GM23338 (cell line): ENCODE measurements at regions not wholly inside any gene's neighbourhood (a gene's known extent, or its start where the extent isn't known, plus 50 kb on each side); places are given as distances from the start of the nearest gene placed in this dataset.

ENCODE experiments used
- ATAC-seq: fragments of 200-7000 bp; cut with Tn5 transposase; 3 replicates; pipeline ENCODE4 v1.9.1; 2020
- DNase-seq: peaks from one replicate; pipeline ENCODE4 v3.0.0-alpha.2; 2015; ENCODE audit warnings: low spot score
- H2AFZ ChIP-seq: fragments of 200-600 bp; sonication (generic); 2 replicates; pipeline ENCODE4 v1.8.0; 2016; ENCODE audit warnings: antibody characterized with exemption, mild to moderate bottlenecking, moderate library complexity
- H3F3A ChIP-seq: fragments of 200-600 bp; sonication (generic); replicated peaks from 2 replicates; pipeline ENCODE4 v1.8.0; 2017; ENCODE audit warnings: antibody characterized with exemption, mixed run types, low read depth
- H3K27ac ChIP-seq: fragments of 200-600 bp; sonication (generic); 2 replicates; pipeline ENCODE4 v1.6.1; 2016; ENCODE audit warnings: low read depth
- H3K27me3 ChIP-seq: fragments of 200-600 bp; sonication (generic); 2 replicates; pipeline ENCODE4 v1.8.0; 2016; ENCODE audit warnings: mild to moderate bottlenecking, mixed run types, moderate library complexity; ENCODE audit not compliant: insufficient read depth
- H3K36me3 ChIP-seq: fragments of 200-600 bp; sonication (generic); 2 replicates; pipeline ENCODE4 v1.8.0; 2016; ENCODE audit warnings: mild to moderate bottlenecking; ENCODE audit not compliant: insufficient read depth
- H3K4me1 ChIP-seq: fragments of 200-600 bp; sonication (generic); 2 replicates; pipeline ENCODE4 v1.8.0; 2016; ENCODE audit warnings: mild to moderate bottlenecking, moderate library complexity; ENCODE audit not compliant: insufficient read depth
- H3K4me2 ChIP-seq: fragments of 200-600 bp; sonication (generic); 2 replicates; pipeline ENCODE4 v1.7.1; 2017; ENCODE audit warnings: mixed run types
- H3K4me3 ChIP-seq: fragments of 200-600 bp; sonication (generic); 2 replicates; pipeline ENCODE4 v1.6.1; 2016; ENCODE audit warnings: mixed run types
- H3K79me2 ChIP-seq: fragments of 200-600 bp; sonication (generic); replicated peaks from 2 replicates; pipeline ENCODE4 v1.8.0; 2017; ENCODE audit warnings: mild to moderate bottlenecking; ENCODE audit not compliant: insufficient read depth
- H3K9me2 ChIP-seq: fragments of 200-600 bp; sonication (generic); 2 replicates; pipeline ENCODE4 v1.8.0; 2017; ENCODE audit not compliant: insufficient read depth
- H4K20me1 ChIP-seq: fragments of 200-600 bp; sonication (generic); replicated peaks from 2 replicates; pipeline ENCODE4 v1.8.0; 2017; ENCODE audit warnings: mild to moderate bottlenecking; ENCODE audit not compliant: insufficient read depth
- H3K27ac Mint-ChIP-seq: 2 replicates; pipeline ENCODE4 v1.8.0; 2020; ENCODE audit warnings: inconsistent platforms, mild to moderate bottlenecking, moderate library complexity, mixed read lengths
- H3K27me3 Mint-ChIP-seq: 3 replicates; pipeline ENCODE4 v1.8.0; 2022; ENCODE audit warnings: low read depth, mild to moderate bottlenecking, moderate library complexity, mixed read lengths, inconsistent platforms; ENCODE audit not compliant: insufficient read depth, poor library complexity
- H3K36me3 Mint-ChIP-seq: 3 replicates; pipeline ENCODE4 v1.8.0; 2021; ENCODE audit warnings: low read depth, mild to moderate bottlenecking, inconsistent platforms, moderate library complexity, mixed read lengths
- H3K4me1 Mint-ChIP-seq: 3 replicates; pipeline ENCODE4 v1.8.0; 2020; ENCODE audit warnings: mild to moderate bottlenecking, inconsistent platforms, mixed read lengths
- H3K4me3 Mint-ChIP-seq: 3 replicates; pipeline ENCODE4 v1.8.0; 2021; ENCODE audit warnings: moderate library complexity, mild to moderate bottlenecking, inconsistent platforms, mixed read lengths
- H3K9me3 Mint-ChIP-seq: 3 replicates; pipeline ENCODE4 v1.8.0; 2020; ENCODE audit warnings: moderate library complexity, mild to moderate bottlenecking, inconsistent platforms, mixed read lengths
- CREB1 ChIP-seq: fragments of 250-450 bp; sonication (Bioruptor Pico); IDR thresholded peaks from 2 replicates; pipeline ENCODE4 v1.5.0; 2020; ENCODE audit warnings: low read depth, mild to moderate bottlenecking, moderate library complexity
- EZH2 ChIP-seq: fragments of 200-600 bp; sonication (generic); IDR thresholded peaks from one replicate; pipeline ENCODE4 v1.8.0; 2017; ENCODE audit warnings: antibody characterized with exemption, mild to moderate bottlenecking, low read depth; ENCODE audit not compliant: unreplicated experiment
- EZH2phosphoT487 ChIP-seq: fragments of 200-600 bp; sonication (generic); IDR thresholded peaks from one replicate; pipeline ENCODE4 v1.8.1; 2018; ENCODE audit warnings: antibody characterized with exemption; ENCODE audit not compliant: unreplicated experiment
- JUNB ChIP-seq: IDR thresholded peaks from one replicate; pipeline ENCODE4 v1.6.1; 2016; ENCODE audit warnings: antibody characterized with exemption; ENCODE audit not compliant: unreplicated experiment
- NANOG ChIP-seq: IDR thresholded peaks from 2 replicates; pipeline ENCODE4 v1.6.1; 2016; ENCODE audit warnings: antibody characterized with exemption, borderline replicate concordance
- POLR2AphosphoS5 ChIP-seq: IDR thresholded peaks from 2 replicates; pipeline ENCODE4 v1.6.1; 2016; ENCODE audit warnings: antibody characterized with exemption, low read depth
- STAT1 ChIP-seq: IDR thresholded peaks from one replicate; pipeline ENCODE4 v1.6.1; 2016; ENCODE audit warnings: antibody characterized with exemption; ENCODE audit not compliant: unreplicated experiment
- ZNF114 ChIP-seq: fragments of 250-450 bp; sonication (Bioruptor Pico); IDR thresholded peaks from 2 replicates; pipeline ENCODE4 v1.5.0; 2020; ENCODE audit warnings: mild to moderate bottlenecking, moderate library complexity
- ZNF331 ChIP-seq: fragments of 250-450 bp; sonication (Bioruptor Pico); IDR thresholded peaks from 2 replicates; pipeline ENCODE4 v1.5.0; 2020; ENCODE audit warnings: low read depth, mild to moderate bottlenecking, moderate library complexity
- TF ChIP-seq, protein P1 (sequence below): IDR thresholded peaks from 2 replicates; pipeline ENCODE4 v1.6.1; 2016; ENCODE audit warnings: antibody characterized with exemption
- TF ChIP-seq, protein P2 (sequence below), 2 experiments: fragments of 200-600 bp in 1 of 2; sonication (generic) in 1 of 2; conservative IDR thresholded peaks; 2 replicates each; pipeline versions ENCODE4 v1.5.1 to v1.6.1; 2016 to 2017; ENCODE audit warnings: antibody characterized with exemption in 2 of 2, low read depth in 2 of 2, mild to moderate bottlenecking in 2 of 2, moderate library complexity in 1 of 2
- TF ChIP-seq, protein P3 (sequence below): IDR thresholded peaks from one replicate; pipeline ENCODE4 v1.6.1; 2018; ENCODE audit warnings: antibody characterized with exemption; ENCODE audit not compliant: unreplicated experiment
- TF ChIP-seq, protein P4 (sequence below): fragments of 250-450 bp; sonication (Bioruptor Pico); IDR thresholded peaks from 2 replicates; pipeline ENCODE4 v1.5.0; 2020; ENCODE audit warnings: mild to moderate bottlenecking, moderate library complexity

DNA sequence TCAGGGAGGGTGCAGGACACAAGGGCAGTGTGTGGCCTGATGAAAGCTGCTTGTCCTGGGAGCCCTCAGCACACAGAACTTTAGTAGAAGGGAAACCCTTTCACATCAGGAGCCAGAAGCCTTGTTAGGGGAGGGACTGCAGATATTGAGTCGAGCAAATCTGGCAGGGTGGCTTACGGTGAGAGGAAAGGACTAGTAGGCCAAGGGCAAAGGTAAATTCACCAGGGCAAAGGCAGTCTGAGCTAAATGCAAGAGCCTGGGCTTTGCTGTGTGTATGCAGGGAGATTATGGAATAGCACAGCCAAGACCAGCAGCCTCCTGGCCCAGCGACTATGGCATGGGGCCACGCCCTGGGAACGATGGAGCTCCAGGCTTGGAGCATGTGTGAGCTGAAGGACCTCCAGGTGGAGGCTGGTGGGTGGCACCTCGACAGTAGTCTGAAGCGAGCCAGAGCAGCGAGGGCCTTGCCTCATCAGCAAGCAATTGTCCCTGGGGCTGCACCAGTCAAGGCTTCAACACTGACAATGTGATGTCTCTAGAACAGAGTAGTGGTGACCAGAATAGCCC, 76.1 kb downstream of the CCR1 start:
- Mint-ChIP-seq H3K9me3 (no peaks in the 10 kb centered on the region), H3K4me1 (no peaks in the 10 kb centered on the region), H3K27ac (no peak overlapping the region), H3K4me3 (no peak overlapping the region), H3K36me3 (no peaks in the 10 kb centered on the region), H3K27me3 (no peaks in the 10 kb centered on the region)
- H3K4me3 ChIP-seq: no peak overlapping the region
- no peaks in the 10 kb centered on the region for H3F3A ChIP-seq
- no peaks in the 10 kb centered on the region for H3K79me2 ChIP-seq
- no peak overlapping the region for H3K4me2 ChIP-seq
- no peaks in the 10 kb centered on the region for H3K4me1 ChIP-seq
- no peaks in the 10 kb centered on the region for H3K27me3 ChIP-seq
- H3K36me3 ChIP-seq: no peaks in the 10 kb centered on the region
- H4K20me1 ChIP-seq: no peaks in the 10 kb centered on the region
- ATAC-seq (no peak), DNase-seq (no peak)
- no peak overlapping the region for H3K27ac ChIP-seq
- H2AFZ ChIP-seq: no peak overlapping the region
- H3K9me2 ChIP-seq: 0 out of 2 replicates have a peak, but pooled peaks cover 2% of the 10 kb centered on the region
- no peak for TF ChIP-seq STAT1
- TF ChIP-seq CREB1 (CRISPR knock-in tag): no peak
- TF ChIP-seq, protein P1, sequence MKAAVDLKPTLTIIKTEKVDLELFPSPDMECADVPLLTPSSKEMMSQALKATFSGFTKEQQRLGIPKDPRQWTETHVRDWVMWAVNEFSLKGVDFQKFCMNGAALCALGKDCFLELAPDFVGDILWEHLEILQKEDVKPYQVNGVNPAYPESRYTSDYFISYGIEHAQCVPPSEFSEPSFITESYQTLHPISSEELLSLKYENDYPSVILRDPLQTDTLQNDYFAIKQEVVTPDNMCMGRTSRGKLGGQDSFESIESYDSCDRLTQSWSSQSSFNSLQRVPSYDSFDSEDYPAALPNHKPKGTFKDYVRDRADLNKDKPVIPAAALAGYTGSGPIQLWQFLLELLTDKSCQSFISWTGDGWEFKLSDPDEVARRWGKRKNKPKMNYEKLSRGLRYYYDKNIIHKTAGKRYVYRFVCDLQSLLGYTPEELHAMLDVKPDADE: no peak
- TF ChIP-seq, protein P2, sequence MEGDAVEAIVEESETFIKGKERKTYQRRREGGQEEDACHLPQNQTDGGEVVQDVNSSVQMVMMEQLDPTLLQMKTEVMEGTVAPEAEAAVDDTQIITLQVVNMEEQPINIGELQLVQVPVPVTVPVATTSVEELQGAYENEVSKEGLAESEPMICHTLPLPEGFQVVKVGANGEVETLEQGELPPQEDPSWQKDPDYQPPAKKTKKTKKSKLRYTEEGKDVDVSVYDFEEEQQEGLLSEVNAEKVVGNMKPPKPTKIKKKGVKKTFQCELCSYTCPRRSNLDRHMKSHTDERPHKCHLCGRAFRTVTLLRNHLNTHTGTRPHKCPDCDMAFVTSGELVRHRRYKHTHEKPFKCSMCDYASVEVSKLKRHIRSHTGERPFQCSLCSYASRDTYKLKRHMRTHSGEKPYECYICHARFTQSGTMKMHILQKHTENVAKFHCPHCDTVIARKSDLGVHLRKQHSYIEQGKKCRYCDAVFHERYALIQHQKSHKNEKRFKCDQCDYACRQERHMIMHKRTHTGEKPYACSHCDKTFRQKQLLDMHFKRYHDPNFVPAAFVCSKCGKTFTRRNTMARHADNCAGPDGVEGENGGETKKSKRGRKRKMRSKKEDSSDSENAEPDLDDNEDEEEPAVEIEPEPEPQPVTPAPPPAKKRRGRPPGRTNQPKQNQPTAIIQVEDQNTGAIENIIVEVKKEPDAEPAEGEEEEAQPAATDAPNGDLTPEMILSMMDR (conservative IDR thresholded peaks at IDR 0.05; ENCODE audit: low read depth in 2 of 2): no peak
- TF ChIP-seq, protein P3, sequence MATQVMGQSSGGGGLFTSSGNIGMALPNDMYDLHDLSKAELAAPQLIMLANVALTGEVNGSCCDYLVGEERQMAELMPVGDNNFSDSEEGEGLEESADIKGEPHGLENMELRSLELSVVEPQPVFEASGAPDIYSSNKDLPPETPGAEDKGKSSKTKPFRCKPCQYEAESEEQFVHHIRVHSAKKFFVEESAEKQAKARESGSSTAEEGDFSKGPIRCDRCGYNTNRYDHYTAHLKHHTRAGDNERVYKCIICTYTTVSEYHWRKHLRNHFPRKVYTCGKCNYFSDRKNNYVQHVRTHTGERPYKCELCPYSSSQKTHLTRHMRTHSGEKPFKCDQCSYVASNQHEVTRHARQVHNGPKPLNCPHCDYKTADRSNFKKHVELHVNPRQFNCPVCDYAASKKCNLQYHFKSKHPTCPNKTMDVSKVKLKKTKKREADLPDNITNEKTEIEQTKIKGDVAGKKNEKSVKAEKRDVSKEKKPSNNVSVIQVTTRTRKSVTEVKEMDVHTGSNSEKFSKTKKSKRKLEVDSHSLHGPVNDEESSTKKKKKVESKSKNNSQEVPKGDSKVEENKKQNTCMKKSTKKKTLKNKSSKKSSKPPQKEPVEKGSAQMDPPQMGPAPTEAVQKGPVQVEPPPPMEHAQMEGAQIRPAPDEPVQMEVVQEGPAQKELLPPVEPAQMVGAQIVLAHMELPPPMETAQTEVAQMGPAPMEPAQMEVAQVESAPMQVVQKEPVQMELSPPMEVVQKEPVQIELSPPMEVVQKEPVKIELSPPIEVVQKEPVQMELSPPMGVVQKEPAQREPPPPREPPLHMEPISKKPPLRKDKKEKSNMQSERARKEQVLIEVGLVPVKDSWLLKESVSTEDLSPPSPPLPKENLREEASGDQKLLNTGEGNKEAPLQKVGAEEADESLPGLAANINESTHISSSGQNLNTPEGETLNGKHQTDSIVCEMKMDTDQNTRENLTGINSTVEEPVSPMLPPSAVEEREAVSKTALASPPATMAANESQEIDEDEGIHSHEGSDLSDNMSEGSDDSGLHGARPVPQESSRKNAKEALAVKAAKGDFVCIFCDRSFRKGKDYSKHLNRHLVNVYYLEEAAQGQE: no peak
- no peak for TF ChIP-seq POLR2AphosphoS5
- TF ChIP-seq JUNB: no peak
- TF ChIP-seq, protein P4, sequence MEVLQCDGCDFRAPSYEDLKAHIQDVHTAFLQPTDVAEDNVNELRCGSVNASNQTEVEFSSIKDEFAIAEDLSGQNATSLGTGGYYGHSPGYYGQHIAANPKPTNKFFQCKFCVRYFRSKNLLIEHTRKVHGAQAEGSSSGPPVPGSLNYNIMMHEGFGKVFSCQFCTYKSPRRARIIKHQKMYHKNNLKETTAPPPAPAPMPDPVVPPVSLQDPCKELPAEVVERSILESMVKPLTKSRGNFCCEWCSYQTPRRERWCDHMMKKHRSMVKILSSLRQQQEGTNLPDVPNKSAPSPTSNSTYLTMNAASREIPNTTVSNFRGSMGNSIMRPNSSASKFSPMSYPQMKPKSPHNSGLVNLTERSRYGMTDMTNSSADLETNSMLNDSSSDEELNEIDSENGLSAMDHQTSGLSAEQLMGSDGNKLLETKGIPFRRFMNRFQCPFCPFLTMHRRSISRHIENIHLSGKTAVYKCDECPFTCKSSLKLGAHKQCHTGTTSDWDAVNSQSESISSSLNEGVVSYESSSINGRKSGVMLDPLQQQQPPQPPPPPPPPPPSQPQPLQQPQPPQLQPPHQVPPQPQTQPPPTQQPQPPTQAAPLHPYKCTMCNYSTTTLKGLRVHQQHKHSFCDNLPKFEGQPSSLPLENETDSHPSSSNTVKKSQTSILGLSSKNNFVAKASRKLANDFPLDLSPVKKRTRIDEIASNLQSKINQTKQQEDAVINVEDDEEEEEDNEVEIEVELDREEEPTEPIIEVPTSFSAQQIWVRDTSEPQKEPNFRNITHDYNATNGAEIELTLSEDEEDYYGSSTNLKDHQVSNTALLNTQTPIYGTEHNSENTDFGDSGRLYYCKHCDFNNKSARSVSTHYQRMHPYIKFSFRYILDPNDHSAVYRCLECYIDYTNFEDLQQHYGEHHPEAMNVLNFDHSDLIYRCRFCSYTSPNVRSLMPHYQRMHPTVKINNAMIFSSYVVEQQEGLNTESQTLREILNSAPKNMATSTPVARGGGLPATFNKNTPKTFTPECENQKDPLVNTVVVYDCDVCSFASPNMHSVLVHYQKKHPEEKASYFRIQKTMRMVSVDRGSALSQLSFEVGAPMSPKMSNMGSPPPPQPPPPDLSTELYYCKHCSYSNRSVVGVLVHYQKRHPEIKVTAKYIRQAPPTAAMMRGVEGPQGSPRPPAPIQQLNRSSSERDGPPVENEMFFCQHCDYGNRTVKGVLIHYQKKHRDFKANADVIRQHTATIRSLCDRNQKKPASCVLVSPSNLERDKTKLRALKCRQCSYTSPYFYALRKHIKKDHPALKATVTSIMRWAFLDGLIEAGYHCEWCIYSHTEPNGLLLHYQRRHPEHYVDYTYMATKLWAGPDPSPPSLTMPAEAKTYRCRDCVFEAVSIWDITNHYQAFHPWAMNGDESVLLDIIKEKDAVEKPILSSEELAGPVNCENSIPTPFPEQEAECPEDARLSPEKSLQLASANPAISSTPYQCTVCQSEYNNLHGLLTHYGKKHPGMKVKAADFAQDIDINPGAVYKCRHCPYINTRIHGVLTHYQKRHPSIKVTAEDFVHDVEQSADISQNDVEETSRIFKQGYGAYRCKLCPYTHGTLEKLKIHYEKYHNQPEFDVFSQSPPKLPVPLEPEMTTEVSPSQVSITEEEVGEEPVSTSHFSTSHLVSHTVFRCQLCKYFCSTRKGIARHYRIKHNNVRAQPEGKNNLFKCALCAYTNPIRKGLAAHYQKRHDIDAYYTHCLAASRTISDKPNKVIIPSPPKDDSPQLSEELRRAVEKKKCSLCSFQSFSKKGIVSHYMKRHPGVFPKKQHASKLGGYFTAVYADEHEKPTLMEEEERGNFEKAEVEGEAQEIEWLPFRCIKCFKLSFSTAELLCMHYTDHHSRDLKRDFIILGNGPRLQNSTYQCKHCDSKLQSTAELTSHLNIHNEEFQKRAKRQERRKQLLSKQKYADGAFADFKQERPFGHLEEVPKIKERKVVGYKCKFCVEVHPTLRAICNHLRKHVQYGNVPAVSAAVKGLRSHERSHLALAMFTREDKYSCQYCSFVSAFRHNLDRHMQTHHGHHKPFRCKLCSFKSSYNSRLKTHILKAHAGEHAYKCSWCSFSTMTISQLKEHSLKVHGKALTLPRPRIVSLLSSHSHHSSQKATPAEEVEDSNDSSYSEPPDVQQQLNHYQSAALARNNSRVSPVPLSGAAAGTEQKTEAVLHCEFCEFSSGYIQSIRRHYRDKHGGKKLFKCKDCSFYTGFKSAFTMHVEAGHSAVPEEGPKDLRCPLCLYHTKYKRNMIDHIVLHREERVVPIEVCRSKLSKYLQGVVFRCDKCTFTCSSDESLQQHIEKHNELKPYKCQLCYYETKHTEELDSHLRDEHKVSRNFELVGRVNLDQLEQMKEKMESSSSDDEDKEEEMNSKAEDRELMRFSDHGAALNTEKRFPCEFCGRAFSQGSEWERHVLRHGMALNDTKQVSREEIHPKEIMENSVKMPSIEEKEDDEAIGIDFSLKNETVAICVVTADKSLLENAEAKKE (CRISPR knock-in tag): no peak
- no peak for TF ChIP-seq EZH2phosphoT487
- TF ChIP-seq ZNF331 (CRISPR knock-in tag): no peak
- TF ChIP-seq ZNF114: no peak
- TF ChIP-seq EZH2: no peak
- TF ChIP-seq NANOG: no peak
